Testis (tissue), 2 donors: ENCODE measurements at regions not wholly inside any gene's neighbourhood (a gene's known extent, or its start where the extent isn't known, plus 50 kb on each side); places are given as distances from the start of the nearest gene placed in this dataset.

ENCODE experiments used
- DNase-seq: peaks from one replicate; pipeline ENCODE4 v3.0.0-alpha.2; 2019
- H3K27ac ChIP-seq, 2 donors: fragments of 200-600 bp; sonication (generic); one replicate each; pipeline ENCODE4 v1.5.1; 2019
- H3K27me3 ChIP-seq: fragments of 200-600 bp; sonication (generic); one replicate; pipeline ENCODE4 v1.5.1; 2019
- H3K36me3 ChIP-seq: fragments of 200-600 bp; sonication (generic); one replicate; pipeline ENCODE4 v1.5.1; 2017; ENCODE audit warnings: low read depth; ENCODE audit errors: missing control alignments
- H3K4me1 ChIP-seq: fragments of 200-600 bp; sonication (generic); one replicate; pipeline ENCODE4 v1.5.1; 2019
- H3K4me3 ChIP-seq, 2 donors: fragments of 200-600 bp; sonication (generic); one replicate each; pipeline ENCODE4 v1.5.1; 2017 to 2019
- H3K9me3 ChIP-seq: fragments of 200-600 bp; sonication (generic); one replicate; pipeline ENCODE4 v1.5.1; 2017
- CTCF ChIP-seq, 3 experiments: fragments of 450-650 bp in 2 of 3; fragments of 200-600 bp in 1 of 3; sonication (generic) in 1 of 3; IDR thresholded peaks; one replicate each; pipeline ENCODE4 v1.5.1; 2016 to 2019; ENCODE audit warnings: antibody characterized with exemption in 3 of 3, mild to moderate bottlenecking in 2 of 3, moderate library complexity in 1 of 3
- POLR2A ChIP-seq: fragments of 450-650 bp; IDR thresholded peaks from one replicate; pipeline ENCODE4 v1.6.1; 2017; ENCODE audit warnings: antibody characterized with exemption, mild to moderate bottlenecking, moderate library complexity
- WGBS, 2 donors: methylation state at CpG; one replicate each; pipeline ENCODE4 v1.1.5; 2018; 5-methylcytosine and 5-hydroxymethylcytosine counted together
- intact Hi-C: fragments of 100-400 bp; cut with DNase I; formaldehyde crosslinking; loops from one replicate; pipeline ENCODE4 v1.15.1; 2023; ENCODE audit warnings: low total_unique reads

- H3K4me1 ChIP-seq: no peaks in the 10 kb centered on the region
- TF ChIP-seq CTCF (IDR thresholded peaks at IDR 0.05) (no peak), POLR2A (no peak)
- no peak overlapping the region for H3K4me3 ChIP-seq
- H3K27me3 ChIP-seq: no peaks in the 10 kb centered on the region
- no peak for DNase-seq
- no peaks in the 10 kb centered on the region for H3K36me3 ChIP-seq
- H3K9me3 ChIP-seq: no peaks in the 10 kb centered on the region
- 82 to 87% methylated on average over 14 to 24 of the region's 24 CpGs for WGBS, 2 donors
- intact Hi-C loops: no loop called here
- no peak overlapping the region for H3K27ac ChIP-seq
Measured at GRCh38 chr22:49601614-49602321, 225.9 kb downstream of the BRD1 start.

- no peaks in the 10 kb centered on the region for H3K9me3 ChIP-seq
- 92 to 93% methylated on average over 9 to 13 of the region's 13 CpGs for WGBS, 2 donors
- no peaks in the 10 kb centered on the region for H3K27me3 ChIP-seq
- intact Hi-C loops: no loop called here
- no peak for DNase-seq
- H3K4me1 ChIP-seq: no peaks in the 10 kb centered on the region
- no peaks in the 10 kb centered on the region for H3K36me3 ChIP-seq
- H3K27ac ChIP-seq: no peak overlapping the region
- TF ChIP-seq CTCF (IDR thresholded peaks at IDR 0.05) (no peak), POLR2A (no peak)
- no peak overlapping the region for H3K4me3 ChIP-seq
Measured at GRCh38 chr22:49600891-49601431, 226.7 kb downstream of the BRD1 start.

- 81 to 82% methylated on average over 18 to 20 of the region's 20 CpGs for WGBS, 2 donors
- Histone ChIP-seq H3K4me3 (no peak overlapping the region), H3K4me1 (no peaks in the 10 kb centered on the region), H3K9me3 (no peaks in the 10 kb centered on the region), H3K36me3 (no peaks in the 10 kb centered on the region), H3K27ac (no peak overlapping the region), H3K27me3 (no peaks in the 10 kb centered on the region)
- TF ChIP-seq CTCF (IDR thresholded peaks at IDR 0.05) (no peak), POLR2A (no peak)
- intact Hi-C loops: no loop called here
- DNase-seq: no peak
Measured at GRCh38 chr22:49600468-49600867, 227.2 kb downstream of the BRD1 start.

- no peak for DNase-seq
- intact Hi-C loops: no loop called here
- Histone ChIP-seq H3K36me3 (no peaks in the 10 kb centered on the region), H3K9me3 (no peaks in the 10 kb centered on the region), H3K4me1 (no peaks in the 10 kb centered on the region), H3K27ac (no peak overlapping the region), H3K4me3 (no peak overlapping the region), H3K27me3 (no peaks in the 10 kb centered on the region)
- 88 to 90% methylated on average over 12 to 25 of the region's 25 CpGs for WGBS, 2 donors
- TF ChIP-seq POLR2A (no peak), CTCF (IDR thresholded peaks at IDR 0.05) (no peak)
Measured at GRCh38 chr22:49599691-49600455, 227.8 kb downstream of the BRD1 start.
